ENCODE measurements at regions not wholly inside any gene's neighbourhood (a gene's known extent, or its start where the extent isn't known, plus 50 kb on each side); places are given as distances from the start of the nearest gene placed in this dataset.

GRCh38 chr3:74535281-74535680 lies 79.2 kb downstream of the CNTN3 start:
- no peaks in the 10 kb centered on the region for H3K4me1 ChIP-seq (ENCODE audit: control insufficient read depth, insufficient read depth, low read length)
- no peaks in the 10 kb centered on the region for H3K36me3 ChIP-seq (ENCODE audit: control insufficient read depth, insufficient read depth, low read length)
- no peaks in the 10 kb centered on the region for H3K27me3 ChIP-seq (ENCODE audit: control insufficient read depth, insufficient read depth, low read length)
- H3K9me3 ChIP-seq (ENCODE audit: control insufficient read depth, low read depth, low read length) = no peaks in the 10 kb centered on the region
- H3K4me3 ChIP-seq (ENCODE audit: low read length) = no peak overlapping the region
- no peak for DNase-seq
- H3K27ac ChIP-seq (ENCODE audit: low read length) = no peak overlapping the region
- no CpG with 5 or more reads among the region's 3 CpGs for WGBS (ENCODE audit: insufficient coverage, low lambda C conversion rate)

- WGBS (ENCODE audit: insufficient coverage, low lambda C conversion rate) = no CpG with 5 or more reads among the region's 2 CpGs
These were observed 79.8 kb downstream of the CNTN3 start for GRCh38 chr3:74534611-74535010.

GRCh38 chr3:74532446-74532845 lies 82.0 kb downstream of the CNTN3 start:
- H3K4me3 ChIP-seq (ENCODE audit: low read length) = no peak overlapping the region
- H3K27me3 ChIP-seq (ENCODE audit: control insufficient read depth, insufficient read depth, low read length) = no peaks in the 10 kb centered on the region
- no peak for DNase-seq
- WGBS (ENCODE audit: insufficient coverage, low lambda C conversion rate) = no CpG with 5 or more reads among the region's 4 CpGs
- no peak overlapping the region for H3K27ac ChIP-seq (ENCODE audit: low read length)
- H3K4me1 ChIP-seq (ENCODE audit: control insufficient read depth, insufficient read depth, low read length) = no peaks in the 10 kb centered on the region
- H3K9me3 ChIP-seq (ENCODE audit: control insufficient read depth, low read depth, low read length) = no peaks in the 10 kb centered on the region
- H3K36me3 ChIP-seq (ENCODE audit: control insufficient read depth, insufficient read depth, low read length) = no peaks in the 10 kb centered on the region

More at GRCh38 chr3:74534611-74535010, 79.8 kb downstream of the CNTN3 start:
- no peaks in the 10 kb centered on the region for H3K9me3 ChIP-seq (ENCODE audit: control insufficient read depth, low read depth, low read length)
- H3K36me3 ChIP-seq (ENCODE audit: control insufficient read depth, insufficient read depth, low read length) = no peaks in the 10 kb centered on the region
- no peak for DNase-seq
- H3K27me3 ChIP-seq (ENCODE audit: control insufficient read depth, insufficient read depth, low read length) = no peaks in the 10 kb centered on the region
- H3K27ac ChIP-seq (ENCODE audit: low read length) = no peak overlapping the region
- H3K4me1 ChIP-seq (ENCODE audit: control insufficient read depth, insufficient read depth, low read length) = no peaks in the 10 kb centered on the region
- no peak overlapping the region for H3K4me3 ChIP-seq (ENCODE audit: low read length)

- Histone ChIP-seq H3K36me3 (ENCODE audit: control insufficient read depth, insufficient read depth, low read length) (no peaks in the 10 kb centered on the region), H3K27ac (ENCODE audit: low read length) (no peak overlapping the region), H3K4me3 (ENCODE audit: low read length) (no peak overlapping the region), H3K27me3 (ENCODE audit: control insufficient read depth, insufficient read depth, low read length) (no peaks in the 10 kb centered on the region), H3K4me1 (ENCODE audit: control insufficient read depth, insufficient read depth, low read length) (no peaks in the 10 kb centered on the region), H3K9me3 (ENCODE audit: control insufficient read depth, low read depth, low read length) (no peaks in the 10 kb centered on the region)
- no peak for DNase-seq
- no CpG with 5 or more reads among the region's 4 CpGs for WGBS (ENCODE audit: insufficient coverage, low lambda C conversion rate)
These were observed 83.0 kb downstream of the CNTN3 start for GRCh38 chr3:74531491-74531890.

- H3K4me3 ChIP-seq (ENCODE audit: low read length) = no peak overlapping the region
- H3K36me3 ChIP-seq (ENCODE audit: control insufficient read depth, insufficient read depth, low read length) = no peaks in the 10 kb centered on the region
- DNase-seq = no peak
- H3K27ac ChIP-seq (ENCODE audit: low read length) = no peak overlapping the region
- H3K4me1 ChIP-seq (ENCODE audit: control insufficient read depth, insufficient read depth, low read length) = no peaks in the 10 kb centered on the region
- H3K27me3 ChIP-seq (ENCODE audit: control insufficient read depth, insufficient read depth, low read length) = no peaks in the 10 kb centered on the region
- no peaks in the 10 kb centered on the region for H3K9me3 ChIP-seq (ENCODE audit: control insufficient read depth, low read depth, low read length)
- WGBS (ENCODE audit: insufficient coverage, low lambda C conversion rate) = 42% methylated on average over 2 of the region's 3 CpGs
These were observed 85.3 kb downstream of the CNTN3 start for GRCh38 chr3:74529145-74529544.

- no peaks in the 10 kb centered on the region for H3K36me3 ChIP-seq (ENCODE audit: control insufficient read depth, insufficient read depth, low read length)
- no peak for DNase-seq
- no peaks in the 10 kb centered on the region for H3K9me3 ChIP-seq (ENCODE audit: control insufficient read depth, low read depth, low read length)
- no peaks in the 10 kb centered on the region for H3K27me3 ChIP-seq (ENCODE audit: control insufficient read depth, insufficient read depth, low read length)
- WGBS (ENCODE audit: insufficient coverage, low lambda C conversion rate) = no CpG with 5 or more reads among the region's 4 CpGs
- no peak overlapping the region for H3K4me3 ChIP-seq (ENCODE audit: low read length)
- H3K27ac ChIP-seq (ENCODE audit: low read length) = no peak overlapping the region
- H3K4me1 ChIP-seq (ENCODE audit: control insufficient read depth, insufficient read depth, low read length) = no peaks in the 10 kb centered on the region
These were observed 86.9 kb downstream of the CNTN3 start for GRCh38 chr3:74527566-74527965.

GRCh38 chr3:74523811-74524210 lies 90.6 kb downstream of the CNTN3 start:
- Histone ChIP-seq H3K27ac (ENCODE audit: low read length) (no peak overlapping the region), H3K27me3 (ENCODE audit: control insufficient read depth, insufficient read depth, low read length) (no peaks in the 10 kb centered on the region), H3K36me3 (ENCODE audit: control insufficient read depth, insufficient read depth, low read length) (no peaks in the 10 kb centered on the region), H3K4me1 (ENCODE audit: control insufficient read depth, insufficient read depth, low read length) (no peaks in the 10 kb centered on the region), H3K4me3 (ENCODE audit: low read length) (no peak overlapping the region), H3K9me3 (ENCODE audit: control insufficient read depth, low read depth, low read length) (no peaks in the 10 kb centered on the region)
- DNase-seq = no peak
- no CpG with 5 or more reads among the region's 2 CpGs for WGBS (ENCODE audit: insufficient coverage, low lambda C conversion rate)

GRCh38 chr3:74520895-74521294 lies 93.6 kb downstream of the CNTN3 start:
- DNase-seq = no peak
- WGBS (ENCODE audit: insufficient coverage, low lambda C conversion rate) = 80% methylated on average over 3 of the region's 3 CpGs
- no peaks in the 10 kb centered on the region for H3K27me3 ChIP-seq (ENCODE audit: control insufficient read depth, insufficient read depth, low read length)
- no peak overlapping the region for H3K4me3 ChIP-seq (ENCODE audit: low read length)
- H3K4me1 ChIP-seq (ENCODE audit: control insufficient read depth, insufficient read depth, low read length) = no peaks in the 10 kb centered on the region
- H3K27ac ChIP-seq (ENCODE audit: low read length) = no peak overlapping the region
- no peaks in the 10 kb centered on the region for H3K36me3 ChIP-seq (ENCODE audit: control insufficient read depth, insufficient read depth, low read length)
- H3K9me3 ChIP-seq (ENCODE audit: control insufficient read depth, low read depth, low read length) = no peaks in the 10 kb centered on the region

- Histone ChIP-seq H3K4me3 (ENCODE audit: low read length) (no peak overlapping the region), H3K27ac (ENCODE audit: low read length) (no peak overlapping the region), H3K4me1 (ENCODE audit: control insufficient read depth, insufficient read depth, low read length) (no peaks in the 10 kb centered on the region), H3K9me3 (ENCODE audit: control insufficient read depth, low read depth, low read length) (no peaks in the 10 kb centered on the region), H3K36me3 (ENCODE audit: control insufficient read depth, insufficient read depth, low read length) (no peaks in the 10 kb centered on the region), H3K27me3 (ENCODE audit: control insufficient read depth, insufficient read depth, low read length) (no peaks in the 10 kb centered on the region)
- DNase-seq = no peak
These were observed 95.8 kb downstream of the CNTN3 start for GRCh38 chr3:74518610-74519009.

GRCh38 chr3:74516019-74516418 lies 98.4 kb downstream of the CNTN3 start:
- Histone ChIP-seq H3K4me1 (ENCODE audit: control insufficient read depth, insufficient read depth, low read length) (no peaks in the 10 kb centered on the region), H3K27ac (ENCODE audit: low read length) (no peak overlapping the region), H3K4me3 (ENCODE audit: low read length) (no peak overlapping the region), H3K27me3 (ENCODE audit: control insufficient read depth, insufficient read depth, low read length) (no peaks in the 10 kb centered on the region), H3K9me3 (ENCODE audit: control insufficient read depth, low read depth, low read length) (no peaks in the 10 kb centered on the region), H3K36me3 (ENCODE audit: control insufficient read depth, insufficient read depth, low read length) (no peaks in the 10 kb centered on the region)
- no peak for DNase-seq

GRCh38 chr3:74515451-74515850 lies 99.0 kb downstream of the CNTN3 start:
- Histone ChIP-seq H3K27me3 (ENCODE audit: control insufficient read depth, insufficient read depth, low read length) (no peaks in the 10 kb centered on the region), H3K4me1 (ENCODE audit: control insufficient read depth, insufficient read depth, low read length) (no peaks in the 10 kb centered on the region), H3K36me3 (ENCODE audit: control insufficient read depth, insufficient read depth, low read length) (no peaks in the 10 kb centered on the region), H3K27ac (ENCODE audit: low read length) (no peak overlapping the region), H3K4me3 (ENCODE audit: low read length) (no peak overlapping the region), H3K9me3 (ENCODE audit: control insufficient read depth, low read depth, low read length) (no peaks in the 10 kb centered on the region)
- no peak for DNase-seq
- WGBS (ENCODE audit: insufficient coverage, low lambda C conversion rate) = no CpG with 5 or more reads among the region's 3 CpGs
